ENCODE measurements at regions not wholly inside any gene's neighbourhood (a gene's known extent, or its start where the extent isn't known, plus 50 kb on each side); places are given as distances from the start of the nearest gene placed in this dataset.

GRCh38 chr2:188238386-188238785, 53.3 kb upstream of the GULP1 start:
- TF ChIP-seq EZH2 (IDR thresholded peaks at IDR 0.05; ENCODE audit: borderline replicate concordance, low read depth, low read length, poor library complexity, severe bottlenecking) (no peak), CTCF (conservative IDR thresholded peaks at IDR 0.05; ENCODE audit: low read depth, low read length) (no peak)
- Histone ChIP-seq H3K9me3 (ENCODE audit: low read depth, low read length, poor library complexity, severe bottlenecking) (no peaks in the 10 kb centered on the region), H3K4me3 (ENCODE audit: low read depth, low read length, poor library complexity, severe bottlenecking) (no peak overlapping the region), H3K27ac (ENCODE audit: low read depth, low read length, poor library complexity, severe bottlenecking) (no peak overlapping the region), H3K27me3 (replicated peaks; ENCODE audit: insufficient read depth, low read depth, low read length, poor library complexity) (no peaks in the 10 kb centered on the region), H3K36me3 (ENCODE audit: insufficient read depth, low read length, poor library complexity, severe bottlenecking) (no peaks in the 10 kb centered on the region), H3K4me1 (ENCODE audit: insufficient read depth, low read length, poor library complexity, severe bottlenecking) (no peaks in the 10 kb centered on the region)
- POLR2A ChIA-PET (ENCODE audit: low non-redundant PET) = no interaction called here
- DNase-seq (ENCODE audit: low spot score) = no peak
- no TSS peak for BruUV-seq (replicated peaks)
- CTCF ChIA-PET = no interaction called here
- intact Hi-C loops (cut with micrococcal nuclease; ENCODE audit: unreplicated experiment) = no loop called here

Measured in A673 (cell line).